Stomach (tissue), 8 donors: ENCODE measurements at regions not wholly inside any gene's neighbourhood (a gene's known extent, or its start where the extent isn't known, plus 50 kb on each side); places are given as distances from the start of the nearest gene placed in this dataset.
"Not testable (repeated sequence)": the region's sequence is repeated elsewhere in the genome, so short reads cannot be mapped to it uniquely, and the experiment has no call there.

Experiments used
- DNase-seq, 2 donors: peaks; one replicate each; pipeline versions ENCODE4 v3.0.0 to v3.0.0-alpha.2; 2013 to 2019
- H3K27ac ChIP-seq, 5 donors: fragments of 200-600 bp in 4 of 5; sonication (generic) in 4 of 5; one replicate each; pipeline ENCODE4 v1.5.1; 2013 to 2019; ENCODE audit warnings: mild to moderate bottlenecking in 1 of 5, moderate library complexity in 1 of 5
- H3K27me3 ChIP-seq, 3 donors: fragments of 200-600 bp; sonication (generic); one replicate each; pipeline ENCODE4 v1.5.1; 2017 to 2019; ENCODE audit warnings: mixed run types in 1 of 3
- H3K36me3 ChIP-seq, 4 donors: fragments of 200-600 bp; sonication (generic); 1 replicate in 3 of 4; 2 replicates in 1 of 4; pipeline ENCODE4 v1.5.1; 2016 to 2019
- H3K4me1 ChIP-seq, 4 donors: fragments of 200-600 bp; sonication (generic); one replicate each; pipeline ENCODE4 v1.5.1; 2016 to 2019
- H3K4me3 ChIP-seq, 4 donors: fragments of 200-600 bp; sonication (generic) in 3 of 4; one replicate each; pipeline ENCODE4 v1.5.1; 2016 to 2019; ENCODE audit warnings: mild to moderate bottlenecking in 1 of 4
- H3K9me3 ChIP-seq, 4 donors: fragments of 200-600 bp; sonication (generic); one replicate each; pipeline ENCODE4 v1.5.1; 2016 to 2019
- EP300 ChIP-seq: sonication (generic); formaldehyde crosslinking; IDR thresholded peaks from one replicate; pipeline ENCODE4 v1.6.1; 2017; ENCODE audit warnings: antibody characterized with exemption
- POLR2A ChIP-seq, 4 donors: fragments of 450-650 bp; IDR thresholded peaks; one replicate each; pipeline ENCODE4 v1.6.1; 2016; ENCODE audit warnings: antibody characterized with exemption in 4 of 4, control low read depth in 2 of 4, mild to moderate bottlenecking in 1 of 4, moderate library complexity in 1 of 4
- POLR2AphosphoS5 ChIP-seq, 3 donors: sonication (generic); formaldehyde crosslinking; IDR thresholded peaks; one replicate each; pipeline ENCODE4 v1.6.1; 2016; ENCODE audit warnings: antibody characterized with exemption in 3 of 3
- WGBS, 5 donors: extraction: QIAGEN DNeasy Blood & Tissue Kit in 3 of 5; methylation state at CpG; one replicate each; pipeline versions ENCODE4 v1.1.5 to v1.1.7; 2013 to 2018; 5-methylcytosine and 5-hydroxymethylcytosine counted together
- intact Hi-C: fragments of 100-400 bp; cut with DNase I; formaldehyde crosslinking; loops from one replicate; pipeline ENCODE4 v1.15.1; 2023; ENCODE audit warnings: low total_unique reads
- TF ChIP-seq, protein P1 (sequence below), 7 experiments: fragments of 450-650 bp in 4 of 7; fragments of 200-600 bp in 3 of 7; sonication (generic) in 3 of 7; IDR thresholded peaks; one replicate each; pipeline ENCODE4 v1.5.1; 2016 to 2019; ENCODE audit warnings: antibody characterized with exemption in 7 of 7, control low read depth in 2 of 7, mild to moderate bottlenecking in 1 of 7
- donor health status: healthy with polysubstance abuse.
- donor health status: Bipolar disorder and iron deficiency.
- donor health status: healthy.

DNA sequence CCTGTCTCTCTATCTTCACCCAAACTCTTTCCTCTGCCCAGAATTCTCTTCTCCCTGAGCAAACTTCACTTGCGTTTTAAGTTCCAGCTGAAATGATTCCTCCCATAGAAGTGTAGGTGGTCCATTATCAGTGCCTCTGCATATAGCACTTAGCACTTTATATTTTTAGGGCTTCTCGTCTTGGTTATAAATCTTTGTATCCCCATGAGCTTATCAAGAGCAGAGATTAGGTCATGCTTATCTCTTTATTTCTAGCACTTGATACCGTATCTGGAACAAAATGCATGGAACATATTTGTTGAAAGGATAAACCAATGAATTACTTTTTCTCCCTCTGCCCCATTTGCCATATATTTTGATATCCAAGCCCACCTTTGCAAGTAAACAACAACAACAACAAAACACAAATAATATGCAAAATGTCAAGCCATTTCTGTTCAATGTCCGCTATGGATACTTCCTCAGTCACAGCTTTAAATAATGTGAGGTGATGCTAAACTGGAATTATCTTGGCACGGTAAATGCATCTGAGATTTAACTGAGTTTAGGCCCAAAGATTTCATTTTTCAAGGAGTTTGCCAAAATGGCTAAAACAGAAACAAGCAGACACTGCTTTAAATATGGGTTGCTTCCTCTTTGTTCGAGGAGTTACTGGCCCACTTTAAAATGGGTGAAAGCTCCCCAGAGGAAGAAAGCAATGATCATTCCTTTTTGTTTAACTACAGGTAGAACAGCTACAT lies 106.2 kb upstream of the STMND1 start:
- intact Hi-C loops, result no loop called here
- H3K27ac ChIP-seq, result no peak overlapping the region
- no peak for DNase-seq
- no peak overlapping the region for H3K4me3 ChIP-seq
- TF ChIP-seq, protein P1, sequence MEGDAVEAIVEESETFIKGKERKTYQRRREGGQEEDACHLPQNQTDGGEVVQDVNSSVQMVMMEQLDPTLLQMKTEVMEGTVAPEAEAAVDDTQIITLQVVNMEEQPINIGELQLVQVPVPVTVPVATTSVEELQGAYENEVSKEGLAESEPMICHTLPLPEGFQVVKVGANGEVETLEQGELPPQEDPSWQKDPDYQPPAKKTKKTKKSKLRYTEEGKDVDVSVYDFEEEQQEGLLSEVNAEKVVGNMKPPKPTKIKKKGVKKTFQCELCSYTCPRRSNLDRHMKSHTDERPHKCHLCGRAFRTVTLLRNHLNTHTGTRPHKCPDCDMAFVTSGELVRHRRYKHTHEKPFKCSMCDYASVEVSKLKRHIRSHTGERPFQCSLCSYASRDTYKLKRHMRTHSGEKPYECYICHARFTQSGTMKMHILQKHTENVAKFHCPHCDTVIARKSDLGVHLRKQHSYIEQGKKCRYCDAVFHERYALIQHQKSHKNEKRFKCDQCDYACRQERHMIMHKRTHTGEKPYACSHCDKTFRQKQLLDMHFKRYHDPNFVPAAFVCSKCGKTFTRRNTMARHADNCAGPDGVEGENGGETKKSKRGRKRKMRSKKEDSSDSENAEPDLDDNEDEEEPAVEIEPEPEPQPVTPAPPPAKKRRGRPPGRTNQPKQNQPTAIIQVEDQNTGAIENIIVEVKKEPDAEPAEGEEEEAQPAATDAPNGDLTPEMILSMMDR (IDR thresholded peaks at IDR 0.05), result no peak
- no peak for TF ChIP-seq POLR2AphosphoS5 (IDR thresholded peaks at IDR 0.05)
- no peak for TF ChIP-seq EP300
- no peak for TF ChIP-seq POLR2A (IDR thresholded peaks at IDR 0.05)
- no peaks in the 10 kb centered on the region for H3K27me3 ChIP-seq
- 69 to 82% (median 72%) methylated on average over 6 of the region's 6 CpGs for WGBS, 5 donors
- H3K9me3 ChIP-seq, result no peaks in the 10 kb centered on the region
- peaks cover 0 to 12% (median 6%) of the 10 kb centered on the region in 4 donors for H3K4me1 ChIP-seq
- no peaks in the 10 kb centered on the region for H3K36me3 ChIP-seq

DNA sequence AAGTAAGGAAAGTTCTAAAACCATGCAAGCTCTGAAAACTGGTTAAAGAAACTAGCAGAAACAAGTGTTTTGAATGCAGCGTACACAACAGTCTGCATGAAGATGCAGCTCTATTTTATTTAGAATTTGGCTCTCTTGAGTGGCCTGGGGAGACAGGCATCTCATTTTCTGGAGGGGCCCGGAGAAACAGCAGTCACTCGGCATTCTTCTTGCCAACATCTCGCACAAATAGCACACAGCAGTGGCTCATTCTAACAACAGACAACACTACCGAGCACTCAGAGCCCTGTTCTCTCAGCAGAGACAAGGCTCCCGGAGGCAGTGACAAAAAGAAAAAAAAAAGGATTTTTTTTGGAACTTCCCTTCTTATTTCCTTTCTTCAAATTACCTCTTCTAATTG lies 108.5 kb upstream of the STMND1 start:
- Histone ChIP-seq H3K4me3 (no peak overlapping the region), H3K36me3 (no peaks in the 10 kb centered on the region), H3K27ac (no peak overlapping the region), H3K9me3 (peaks cover 0 to 9% (median 3%) of the 10 kb centered on the region in 4 donors), H3K27me3 (no peaks in the 10 kb centered on the region), H3K4me1 (no peaks in the 10 kb centered on the region)
- WGBS, 5 donors, result 74 to 90% (median 86%) methylated on average over 6 of the region's 6 CpGs
- intact Hi-C loops, result no loop called here
- no peak for DNase-seq
- TF ChIP-seq, protein P1 (IDR thresholded peaks at IDR 0.05), result no peak
- no peak for TF ChIP-seq POLR2A (IDR thresholded peaks at IDR 0.05)
- no peak for TF ChIP-seq EP300

DNA sequence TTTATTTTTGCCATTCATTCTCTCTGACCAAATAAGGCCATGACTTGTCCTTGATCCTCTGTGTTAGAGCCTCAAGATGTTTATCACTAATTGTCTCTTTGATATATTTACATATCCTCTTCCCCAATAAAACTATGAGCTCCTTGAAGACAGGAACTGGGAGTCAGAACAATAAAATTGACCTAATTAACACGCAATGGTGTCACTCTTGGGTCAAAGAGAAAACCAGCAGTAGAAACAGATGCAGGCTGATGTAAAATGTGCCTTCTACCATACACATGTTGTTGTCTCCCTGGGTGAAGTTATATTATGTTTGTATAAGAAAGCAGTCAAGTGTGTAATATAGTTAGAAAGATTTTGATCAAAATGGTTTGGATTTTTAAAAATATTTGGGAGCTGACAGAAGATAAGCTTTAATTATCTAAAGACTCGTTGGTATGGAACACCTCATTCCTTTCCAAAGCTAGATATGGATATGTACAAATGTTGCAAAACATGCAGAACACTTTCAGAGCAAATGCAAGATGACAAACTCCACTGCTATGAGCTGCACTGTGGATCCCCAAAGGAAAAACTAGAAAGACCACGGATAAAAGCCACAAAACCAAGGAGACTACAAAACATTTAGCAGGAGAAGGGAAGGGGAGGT lies 109.7 kb upstream of the STMND1 start:
- no peak for DNase-seq
- WGBS, 5 donors, result 47 to 62% (median 57%) methylated on average over 3 of the region's 3 CpGs
- Histone ChIP-seq H3K27me3 (no peaks in the 10 kb centered on the region), H3K36me3 (no peaks in the 10 kb centered on the region), H3K4me1 (no peaks in the 10 kb centered on the region), H3K4me3 (no peak overlapping the region), H3K27ac (no peak overlapping the region), H3K9me3 (peaks cover 0 to 12% (median 4%) of the 10 kb centered on the region in 4 donors)
- TF ChIP-seq EP300 (no peak), POLR2AphosphoS5 (IDR thresholded peaks at IDR 0.05) (no peak), POLR2A (IDR thresholded peaks at IDR 0.05) (no peak)
- TF ChIP-seq, protein P1 (IDR thresholded peaks at IDR 0.05), result no peak
- intact Hi-C loops, result no loop called here

DNA sequence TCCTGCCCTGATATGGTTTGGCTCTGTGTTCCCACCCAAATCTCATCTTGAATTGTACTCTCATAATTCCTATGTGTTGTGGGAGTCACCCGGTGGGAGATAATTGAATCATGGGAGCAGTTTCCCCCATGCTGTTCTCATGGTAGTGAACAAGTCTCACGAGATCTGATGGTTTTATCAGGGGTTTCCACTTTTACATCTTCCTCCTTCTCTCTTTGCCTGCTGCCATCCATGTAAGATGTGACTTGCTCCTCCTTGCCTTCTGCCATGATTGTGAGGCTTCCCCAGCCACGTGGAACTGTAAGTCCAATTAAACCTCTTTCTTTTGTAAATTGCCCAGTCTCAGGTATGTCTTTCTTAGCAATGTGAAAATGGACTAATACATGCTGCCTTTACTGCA lies 111.9 kb upstream of the STMND1 start:
- intact Hi-C loops, H3K27ac ChIP-seq, H3K36me3 ChIP-seq, H3K27me3 ChIP-seq, DNase-seq, H3K4me3 ChIP-seq: not testable (repeated sequence)
- 68 to 85% (median 77%) methylated on average over 3 of the region's 3 CpGs for WGBS, 5 donors
- Histone ChIP-seq H3K4me1 (peaks cover 0 to 16% (median 0%) of the 10 kb centered on the region in 4 donors), H3K9me3 (peaks cover 0 to 12% (median 4%) of the 10 kb centered on the region in 4 donors)

DNA sequence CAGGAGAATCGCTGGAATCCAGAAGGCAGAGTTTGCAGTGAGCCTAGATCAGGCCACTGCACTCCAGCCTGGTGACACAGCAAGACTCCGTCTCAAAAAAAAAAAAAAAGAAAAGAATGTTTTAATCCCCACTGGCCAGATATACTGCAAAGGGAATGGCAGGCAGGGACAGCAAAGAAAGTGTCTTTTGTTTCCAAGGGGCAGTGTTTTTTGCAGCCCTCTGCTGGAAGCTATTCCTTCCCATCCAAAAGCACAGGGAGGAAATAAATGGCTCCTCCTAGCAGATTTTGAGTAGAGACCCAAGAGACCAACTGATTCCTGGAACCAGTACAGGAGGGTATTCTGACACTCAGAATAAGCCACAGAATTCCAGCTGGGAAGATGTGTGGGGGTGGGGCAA lies 112.5 kb upstream of the STMND1 start:
- Histone ChIP-seq H3K27me3 (no peaks in the 10 kb centered on the region), H3K4me1 (peaks cover 0 to 16% (median 0%) of the 10 kb centered on the region in 4 donors), H3K9me3 (peaks cover 0 to 12% (median 4%) of the 10 kb centered on the region in 4 donors), H3K4me3 (no peak overlapping the region), H3K27ac (no peak overlapping the region), H3K36me3 (no peaks in the 10 kb centered on the region)
- 91 to 97% (median 94%) methylated on average over 2 of the region's 2 CpGs for WGBS, 5 donors
- TF ChIP-seq POLR2AphosphoS5 (IDR thresholded peaks at IDR 0.05) (no peak), POLR2A (IDR thresholded peaks at IDR 0.05) (no peak), EP300 (no peak)
- TF ChIP-seq, protein P1 (IDR thresholded peaks at IDR 0.05), result no peak
- DNase-seq, result no peak
- intact Hi-C loops, result no loop called here
